ENCODE measurements at regions not wholly inside any gene's neighbourhood (a gene's known extent, or its start where the extent isn't known, plus 50 kb on each side); places are given as distances from the start of the nearest gene placed in this dataset.

DNA sequence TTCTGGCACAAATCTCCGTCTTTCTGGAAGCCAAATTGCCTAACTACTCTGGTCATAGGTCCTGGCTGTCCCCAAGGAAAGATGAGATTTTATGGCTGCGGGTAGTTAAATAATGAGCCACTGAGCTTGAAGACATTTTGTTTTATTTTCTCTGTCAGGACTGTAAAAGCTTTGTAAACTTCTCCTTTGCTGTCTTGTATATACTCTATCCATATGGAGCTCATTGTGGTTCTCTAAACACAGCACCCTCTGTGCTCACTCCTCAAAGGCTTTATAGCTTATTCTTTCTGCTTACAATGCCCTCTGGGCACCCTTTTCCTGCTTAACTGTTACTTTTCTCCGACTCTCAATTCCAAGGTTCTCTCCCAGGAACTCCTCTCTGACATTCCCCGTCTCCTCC lies 209.1 kb downstream of the CMPK2 start:
- Histone ChIP-seq H4K20me1 (ENCODE audit: insufficient read depth) (no peaks in the 10 kb centered on the region), H2AFZ (no peak overlapping the region), H3K9me2 (ENCODE audit: insufficient read depth) (no peaks in the 10 kb centered on the region), H3F3A (ENCODE audit: insufficient read depth, low read depth) (no peaks in the 10 kb centered on the region), H3K27me3 (ENCODE audit: insufficient read depth, low read depth) (peaks cover 30% of the 10 kb centered on the region), H3K9me3 (ENCODE audit: insufficient read depth, low read depth) (no peaks in the 10 kb centered on the region), H3K27ac (no peak overlapping the region), H3K36me3 (ENCODE audit: low read depth) (no peaks in the 10 kb centered on the region), H3K4me1 (replicated peaks; ENCODE audit: insufficient read depth) (no peaks in the 10 kb centered on the region), H3K4me3 (no peak overlapping the region), H3K79me2 (ENCODE audit: low read depth) (no peaks in the 10 kb centered on the region), H3K4me2 (no peak overlapping the region)
- CTCF ChIA-PET = no interaction called here
- BruUV-seq (replicated peaks) = no TSS peak
- POLR2A ChIA-PET (ENCODE audit: unreplicated experiment) = no interaction called here
- intact Hi-C loops (cut with micrococcal nuclease; ENCODE audit: unreplicated experiment) = no loop called here
- DNase-seq = no peak
- TF ChIP-seq EZH2 (IDR thresholded peaks at IDR 0.05; ENCODE audit: low read depth) = no peak
- TF ChIP-seq CTCF (conservative IDR thresholded peaks at IDR 0.05) = no peak

GRCh38 chr2:6657136-6657535 lies 208.6 kb downstream of the CMPK2 start:
- Histone ChIP-seq H2AFZ (no peak overlapping the region), H3K79me2 (ENCODE audit: low read depth) (no peaks in the 10 kb centered on the region), H3K9me2 (ENCODE audit: insufficient read depth) (no peaks in the 10 kb centered on the region), H3K27ac (no peak overlapping the region), H3K4me2 (no peak overlapping the region), H3K36me3 (ENCODE audit: low read depth) (no peaks in the 10 kb centered on the region), H3F3A (ENCODE audit: insufficient read depth, low read depth) (no peaks in the 10 kb centered on the region), H3K9me3 (ENCODE audit: insufficient read depth, low read depth) (no peaks in the 10 kb centered on the region), H3K27me3 (ENCODE audit: insufficient read depth, low read depth) (peaks cover 30% of the 10 kb centered on the region), H3K4me3 (no peak overlapping the region), H3K4me1 (replicated peaks; ENCODE audit: insufficient read depth) (no peaks in the 10 kb centered on the region), H4K20me1 (ENCODE audit: insufficient read depth) (no peaks in the 10 kb centered on the region)
- ChIA-PET POLR2A (ENCODE audit: unreplicated experiment) (no interaction called here), CTCF (no interaction called here)
- intact Hi-C loops (cut with micrococcal nuclease; ENCODE audit: unreplicated experiment) = no loop called here
- TF ChIP-seq EZH2 (IDR thresholded peaks at IDR 0.05; ENCODE audit: low read depth) (no peak), CTCF (conservative IDR thresholded peaks at IDR 0.05) (no peak)
- no peak for DNase-seq
- no TSS peak for BruUV-seq (replicated peaks)

GRCh38 chr2:6657855-6658254 lies 207.9 kb downstream of the CMPK2 start:
- no peaks in the 10 kb centered on the region for H3K36me3 ChIP-seq (ENCODE audit: low read depth)
- no peaks in the 10 kb centered on the region for H3F3A ChIP-seq (ENCODE audit: insufficient read depth, low read depth)
- peaks cover 30% of the 10 kb centered on the region for H3K27me3 ChIP-seq (ENCODE audit: insufficient read depth, low read depth)
- no peak overlapping the region for H3K27ac ChIP-seq
- ChIA-PET POLR2A (ENCODE audit: unreplicated experiment) (no interaction called here), CTCF (no interaction called here)
- BruUV-seq (replicated peaks) = no TSS peak
- H3K9me2 ChIP-seq (ENCODE audit: insufficient read depth) = no peaks in the 10 kb centered on the region
- no peak for TF ChIP-seq EZH2 (IDR thresholded peaks at IDR 0.05; ENCODE audit: low read depth)
- TF ChIP-seq CTCF (conservative IDR thresholded peaks at IDR 0.05) = no peak
- H3K4me2 ChIP-seq = no peak overlapping the region
- no peak for DNase-seq
- H3K79me2 ChIP-seq (ENCODE audit: low read depth) = no peaks in the 10 kb centered on the region
- no peaks in the 10 kb centered on the region for H3K4me1 ChIP-seq (replicated peaks; ENCODE audit: insufficient read depth)
- H3K9me3 ChIP-seq (ENCODE audit: insufficient read depth, low read depth) = no peaks in the 10 kb centered on the region
- intact Hi-C loops (cut with micrococcal nuclease; ENCODE audit: unreplicated experiment) = no loop called here
- no peak overlapping the region for H2AFZ ChIP-seq
- no peaks in the 10 kb centered on the region for H4K20me1 ChIP-seq (ENCODE audit: insufficient read depth)
- H3K4me3 ChIP-seq = no peak overlapping the region

Data from PC-9 (cell line).